ENCODE measurements at regions not wholly inside any gene's neighbourhood (a gene's known extent, or its start where the extent isn't known, plus 50 kb on each side); places are given as distances from the start of the nearest gene placed in this dataset.

GRCh38 chr20:22394583-22394982 is 189.8 kb downstream of the FOXA2 start:
- TF ChIP-seq POLR2A (IDR thresholded peaks at IDR 0.05), result no peak
- no peak for TF ChIP-seq POLR2AphosphoS5 (IDR thresholded peaks at IDR 0.05)
- TF ChIP-seq CTCF (IDR thresholded peaks at IDR 0.05), result no peak

Measured in sigmoid colon (tissue), 4 donors.